B cell (primary cell): ENCODE measurements at regions not wholly inside any gene's neighbourhood (a gene's known extent, or its start where the extent isn't known, plus 50 kb on each side); places are given as distances from the start of the nearest gene placed in this dataset.

Experiments used
- EZH2 ChIP-seq: IDR thresholded peaks from 2 replicates; pipeline ENCODE4 v1.6.1; 2012; ENCODE audit warnings: borderline replicate concordance, low read depth, mild to moderate bottlenecking, moderate library complexity, low read length; ENCODE audit not compliant: insufficient read depth, poor library complexity, severe bottlenecking
- TF ChIP-seq, protein P1 (sequence below): fragments of 200-600 bp; IDR thresholded peaks from one replicate; pipeline ENCODE4 v1.8.0; 2022; ENCODE audit warnings: antibody characterized with exemption, mild to moderate bottlenecking

GRCh38 chr17:79242873-79243602 lies 168.4 kb downstream of the ENGASE start:
- no peak for TF ChIP-seq EZH2
- TF ChIP-seq, protein P1, sequence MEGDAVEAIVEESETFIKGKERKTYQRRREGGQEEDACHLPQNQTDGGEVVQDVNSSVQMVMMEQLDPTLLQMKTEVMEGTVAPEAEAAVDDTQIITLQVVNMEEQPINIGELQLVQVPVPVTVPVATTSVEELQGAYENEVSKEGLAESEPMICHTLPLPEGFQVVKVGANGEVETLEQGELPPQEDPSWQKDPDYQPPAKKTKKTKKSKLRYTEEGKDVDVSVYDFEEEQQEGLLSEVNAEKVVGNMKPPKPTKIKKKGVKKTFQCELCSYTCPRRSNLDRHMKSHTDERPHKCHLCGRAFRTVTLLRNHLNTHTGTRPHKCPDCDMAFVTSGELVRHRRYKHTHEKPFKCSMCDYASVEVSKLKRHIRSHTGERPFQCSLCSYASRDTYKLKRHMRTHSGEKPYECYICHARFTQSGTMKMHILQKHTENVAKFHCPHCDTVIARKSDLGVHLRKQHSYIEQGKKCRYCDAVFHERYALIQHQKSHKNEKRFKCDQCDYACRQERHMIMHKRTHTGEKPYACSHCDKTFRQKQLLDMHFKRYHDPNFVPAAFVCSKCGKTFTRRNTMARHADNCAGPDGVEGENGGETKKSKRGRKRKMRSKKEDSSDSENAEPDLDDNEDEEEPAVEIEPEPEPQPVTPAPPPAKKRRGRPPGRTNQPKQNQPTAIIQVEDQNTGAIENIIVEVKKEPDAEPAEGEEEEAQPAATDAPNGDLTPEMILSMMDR = no peak
